Upper lobe of right lung (tissue), 1 donor: ENCODE measurements at regions not wholly inside any gene's neighbourhood (a gene's known extent, or its start where the extent isn't known, plus 50 kb on each side); places are given as distances from the start of the nearest gene placed in this dataset.
A peak's percentile ranks its signal among the peaks of the same experiment; 100 is the strongest.

Experiments
- ATAC-seq: fragments of 200-7000 bp; cut with Tn5 transposase; one replicate; pipeline ENCODE4 v1.9.1; 2020; ENCODE audit warnings: mild to moderate bottlenecking, moderate library complexity
- DNase-seq: peaks from one replicate; pipeline ENCODE4 v3.0.0-alpha.2; 2020
- H3K27ac ChIP-seq: fragments of 200-600 bp; one replicate; pipeline ENCODE4 v1.8.0; 2022
- H3K27me3 ChIP-seq: fragments of 200-600 bp; one replicate; pipeline ENCODE4 v1.8.0; 2022; ENCODE audit warnings: mild to moderate bottlenecking
- H3K36me3 ChIP-seq: fragments of 200-600 bp; one replicate; pipeline ENCODE4 v1.8.0; 2022
- H3K4me1 ChIP-seq: fragments of 200-600 bp; one replicate; pipeline ENCODE4 v1.8.0; 2022
- H3K4me3 ChIP-seq: fragments of 200-600 bp; one replicate; pipeline ENCODE4 v1.8.0; 2022; ENCODE audit warnings: mild to moderate bottlenecking
- H3K9me3 ChIP-seq: fragments of 200-600 bp; one replicate; pipeline ENCODE4 v1.8.0; 2022
- CTCF ChIP-seq: fragments of 200-600 bp; IDR thresholded peaks from one replicate; pipeline ENCODE4 v1.8.0; 2022; ENCODE audit warnings: antibody characterized with exemption
- intact Hi-C: fragments of 100-400 bp; cut with DNase I; formaldehyde crosslinking; loops from one replicate; pipeline ENCODE4 v1.11.0; 2022
- donor health status: DM: no; HTN: yes; CAD: no; lungs with severe emphysema.

- Histone ChIP-seq H3K27me3 (no peaks in the 10 kb centered on the region), H3K4me3 (no peak overlapping the region), H3K9me3 (no peaks in the 10 kb centered on the region), H3K27ac (no peak overlapping the region), H3K36me3 (no peaks in the 10 kb centered on the region), H3K4me1 (no peaks in the 10 kb centered on the region)
- ATAC-seq (no peak), DNase-seq (no peak)
- intact Hi-C loops = no loop called here
- TF ChIP-seq CTCF = no peak
These were observed 838.5 kb downstream of the TUSC7 start for GRCh38 chr3:117547956-117548550.

GRCh38 chr3:117548600-117548999, 839.0 kb downstream of the TUSC7 start:
- no peaks in the 10 kb centered on the region for H3K36me3 ChIP-seq
- no peak overlapping the region for H3K4me3 ChIP-seq
- intact Hi-C loops = no loop called here
- H3K9me3 ChIP-seq = no peaks in the 10 kb centered on the region
- no peak for ATAC-seq
- H3K27ac ChIP-seq = no peak overlapping the region
- no peak for TF ChIP-seq CTCF
- no peaks in the 10 kb centered on the region for H3K4me1 ChIP-seq
- no peak for DNase-seq
- H3K27me3 ChIP-seq = no peaks in the 10 kb centered on the region

- ATAC-seq (no peak), DNase-seq (no peak)
- H3K4me3 ChIP-seq = no peak overlapping the region
- no peak for TF ChIP-seq CTCF
- H3K27ac ChIP-seq = no peak overlapping the region
- no peaks in the 10 kb centered on the region for H3K27me3 ChIP-seq
- no peaks in the 10 kb centered on the region for H3K4me1 ChIP-seq
- intact Hi-C loops = no loop called here
- no peaks in the 10 kb centered on the region for H3K9me3 ChIP-seq
- no peaks in the 10 kb centered on the region for H3K36me3 ChIP-seq
These were observed 840.1 kb downstream of the TUSC7 start for GRCh38 chr3:117549716-117550115.

GRCh38 chr3:117550766-117551165, 841.2 kb downstream of the TUSC7 start:
- H3K4me1 ChIP-seq = no peaks in the 10 kb centered on the region
- no peak for TF ChIP-seq CTCF
- no peaks in the 10 kb centered on the region for H3K27me3 ChIP-seq
- H3K27ac ChIP-seq = no peak overlapping the region
- no peaks in the 10 kb centered on the region for H3K36me3 ChIP-seq
- no peaks in the 10 kb centered on the region for H3K9me3 ChIP-seq
- H3K4me3 ChIP-seq = no peak overlapping the region
- ATAC-seq (peak; percentile 21), DNase-seq (no peak)
- intact Hi-C loops = no loop called here

DNA sequence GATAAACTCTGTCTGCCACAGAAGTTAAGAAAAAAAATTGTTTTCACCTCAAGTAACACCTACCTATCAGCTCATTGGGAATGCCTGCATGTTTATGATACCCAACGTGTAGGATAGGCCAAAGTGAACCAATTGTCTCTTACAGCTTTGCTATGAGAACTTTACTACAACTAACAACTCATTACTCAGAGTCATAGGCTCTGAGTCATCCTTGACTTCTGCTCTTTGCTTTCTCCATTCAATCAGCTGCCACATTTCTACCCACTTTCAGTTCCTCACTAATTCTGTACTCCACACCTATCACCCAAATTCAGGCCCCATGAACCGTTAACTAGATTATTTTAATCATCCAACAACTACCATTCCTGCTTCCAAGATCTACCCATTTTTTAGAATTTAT, 843.9 kb downstream of the TUSC7 start:
- Histone ChIP-seq H3K9me3 (no peaks in the 10 kb centered on the region), H3K4me1 (no peaks in the 10 kb centered on the region), H3K27ac (peak overlapping the region; percentile 37), H3K36me3 (no peaks in the 10 kb centered on the region), H3K4me3 (no peak overlapping the region), H3K27me3 (no peaks in the 10 kb centered on the region)
- TF ChIP-seq CTCF = no peak
- no peak for DNase-seq
- peak; percentile 90 for ATAC-seq
- intact Hi-C loops = no loop called here
